Heart left ventricle (tissue), 13 donors: ENCODE measurements at regions not wholly inside any gene's neighbourhood (a gene's known extent, or its start where the extent isn't known, plus 50 kb on each side); places are given as distances from the start of the nearest gene placed in this dataset.

Experiments used
- CTCF ChIP-seq, 12 donors: fragments of 200-600 bp; sonication (generic) in 4 of 12; IDR thresholded peaks; one replicate each; pipeline versions ENCODE4 v1.5.0 to v1.8.0; 2018 to 2022; ENCODE audit warnings: antibody characterized with exemption in 12 of 12, mild to moderate bottlenecking in 5 of 12
- POLR2A ChIP-seq, 2 donors: fragments of 450-650 bp; IDR thresholded peaks; one replicate each; pipeline ENCODE4 v1.6.1; 2017; ENCODE audit warnings: antibody characterized with exemption in 2 of 2, mild to moderate bottlenecking in 2 of 2, moderate library complexity in 2 of 2
- donor health status: ischemic (EF 13 %, LVEDD 7.1; RV severe dilation, severe dysfunction).
- donor health status: DM: no; HTN: yes; CAD: no.
- donor health status: DM: no; HTN: no; CAD: no.
- donor health status: ischemic (EF 25% LVEDD 6.9; RV normal size, moderate dysfunction).
- donor health status: ischemic (EF 25% LVEDD 5.7; RV mildly dilated, moderate dysfunction).
- donor health status: ischemic (EF 35%, LVEDD 5.7; RV mildly dilated, moderate dysfunction).
- donor health status: nonischemic (EF 11% LVEDD 7.7; RV severe dilation, severe dysfunction).
- donor health status: DM: yes; HTN: yes; CAD: no.
- donor health status: PGD.
- donor health status: ischemic (EF 29% LVEDD 5.4; RV normal size, mild dysfunction).
- donor health status: nonischemic (EF 23%, LVEDD 6.1; RV moderate dilation, normal function).

DNA sequence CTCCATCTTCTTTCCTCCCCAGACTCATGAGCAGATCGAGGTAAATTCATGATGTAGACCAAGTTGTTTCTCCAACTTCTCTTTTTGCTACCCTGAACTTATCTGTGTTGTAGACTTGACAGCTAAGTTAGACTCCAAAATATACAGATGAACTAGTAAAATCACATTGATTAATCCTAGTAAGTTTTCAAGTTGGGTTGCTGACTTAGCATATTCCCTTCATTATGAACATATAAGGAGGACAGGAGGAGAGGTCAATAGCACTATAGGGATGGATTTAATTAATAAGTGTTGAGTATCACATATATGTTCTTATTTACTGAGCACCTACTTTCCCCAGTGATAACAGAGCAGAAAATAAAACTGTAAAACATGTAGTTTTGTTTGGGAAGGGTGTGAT lies 227.3 kb downstream of the TINAG start:
- no peak for TF ChIP-seq CTCF (IDR thresholded peaks at IDR 0.05)
- TF ChIP-seq POLR2A (IDR thresholded peaks at IDR 0.05): no peak
